GM23338 (cell line): ENCODE measurements at regions not wholly inside any gene's neighbourhood (a gene's known extent, or its start where the extent isn't known, plus 50 kb on each side); places are given as distances from the start of the nearest gene placed in this dataset.

Experiments
- ATAC-seq: fragments of 200-7000 bp; cut with Tn5 transposase; 3 replicates; pipeline ENCODE4 v1.9.1; 2020
- DNase-seq: peaks from one replicate; pipeline ENCODE4 v3.0.0-alpha.2; 2015; ENCODE audit warnings: low spot score
- H2AFZ ChIP-seq: fragments of 200-600 bp; sonication (generic); 2 replicates; pipeline ENCODE4 v1.8.0; 2016; ENCODE audit warnings: antibody characterized with exemption, mild to moderate bottlenecking, moderate library complexity
- H3F3A ChIP-seq: fragments of 200-600 bp; sonication (generic); replicated peaks from 2 replicates; pipeline ENCODE4 v1.8.0; 2017; ENCODE audit warnings: antibody characterized with exemption, mixed run types, low read depth
- H3K27ac ChIP-seq: fragments of 200-600 bp; sonication (generic); 2 replicates; pipeline ENCODE4 v1.6.1; 2016; ENCODE audit warnings: low read depth
- H3K27me3 ChIP-seq: fragments of 200-600 bp; sonication (generic); 2 replicates; pipeline ENCODE4 v1.8.0; 2016; ENCODE audit warnings: mild to moderate bottlenecking, mixed run types, moderate library complexity; ENCODE audit not compliant: insufficient read depth
- H3K36me3 ChIP-seq: fragments of 200-600 bp; sonication (generic); 2 replicates; pipeline ENCODE4 v1.8.0; 2016; ENCODE audit warnings: mild to moderate bottlenecking; ENCODE audit not compliant: insufficient read depth
- H3K4me1 ChIP-seq: fragments of 200-600 bp; sonication (generic); 2 replicates; pipeline ENCODE4 v1.8.0; 2016; ENCODE audit warnings: mild to moderate bottlenecking, moderate library complexity; ENCODE audit not compliant: insufficient read depth
- H3K4me2 ChIP-seq: fragments of 200-600 bp; sonication (generic); 2 replicates; pipeline ENCODE4 v1.7.1; 2017; ENCODE audit warnings: mixed run types
- H3K4me3 ChIP-seq: fragments of 200-600 bp; sonication (generic); 2 replicates; pipeline ENCODE4 v1.6.1; 2016; ENCODE audit warnings: mixed run types
- H3K79me2 ChIP-seq: fragments of 200-600 bp; sonication (generic); replicated peaks from 2 replicates; pipeline ENCODE4 v1.8.0; 2017; ENCODE audit warnings: mild to moderate bottlenecking; ENCODE audit not compliant: insufficient read depth
- H3K9me2 ChIP-seq: fragments of 200-600 bp; sonication (generic); 2 replicates; pipeline ENCODE4 v1.8.0; 2017; ENCODE audit not compliant: insufficient read depth
- H4K20me1 ChIP-seq: fragments of 200-600 bp; sonication (generic); replicated peaks from 2 replicates; pipeline ENCODE4 v1.8.0; 2017; ENCODE audit warnings: mild to moderate bottlenecking; ENCODE audit not compliant: insufficient read depth
- H3K27ac Mint-ChIP-seq: 2 replicates; pipeline ENCODE4 v1.8.0; 2020; ENCODE audit warnings: inconsistent platforms, mild to moderate bottlenecking, moderate library complexity, mixed read lengths
- H3K27me3 Mint-ChIP-seq: 3 replicates; pipeline ENCODE4 v1.8.0; 2022; ENCODE audit warnings: low read depth, mild to moderate bottlenecking, moderate library complexity, mixed read lengths, inconsistent platforms; ENCODE audit not compliant: insufficient read depth, poor library complexity
- H3K36me3 Mint-ChIP-seq: 3 replicates; pipeline ENCODE4 v1.8.0; 2021; ENCODE audit warnings: low read depth, mild to moderate bottlenecking, inconsistent platforms, moderate library complexity, mixed read lengths
- H3K4me1 Mint-ChIP-seq: 3 replicates; pipeline ENCODE4 v1.8.0; 2020; ENCODE audit warnings: mild to moderate bottlenecking, inconsistent platforms, mixed read lengths
- H3K4me3 Mint-ChIP-seq: 3 replicates; pipeline ENCODE4 v1.8.0; 2021; ENCODE audit warnings: moderate library complexity, mild to moderate bottlenecking, inconsistent platforms, mixed read lengths
- H3K9me3 Mint-ChIP-seq: 3 replicates; pipeline ENCODE4 v1.8.0; 2020; ENCODE audit warnings: moderate library complexity, mild to moderate bottlenecking, inconsistent platforms, mixed read lengths
- CTCF ChIP-seq, 2 experiments: fragments of 200-600 bp in 1 of 2; sonication (generic) in 1 of 2; conservative IDR thresholded peaks; 2 replicates each; pipeline versions ENCODE4 v1.5.1 to v1.6.1; 2016 to 2017; ENCODE audit warnings: antibody characterized with exemption in 2 of 2, low read depth in 2 of 2, mild to moderate bottlenecking in 2 of 2, moderate library complexity in 1 of 2
- ETS1 ChIP-seq: IDR thresholded peaks from 2 replicates; pipeline ENCODE4 v1.6.1; 2016; ENCODE audit warnings: antibody characterized with exemption
- EZH2 ChIP-seq: fragments of 200-600 bp; sonication (generic); IDR thresholded peaks from one replicate; pipeline ENCODE4 v1.8.0; 2017; ENCODE audit warnings: antibody characterized with exemption, mild to moderate bottlenecking, low read depth; ENCODE audit not compliant: unreplicated experiment
- EZH2phosphoT487 ChIP-seq: fragments of 200-600 bp; sonication (generic); IDR thresholded peaks from one replicate; pipeline ENCODE4 v1.8.1; 2018; ENCODE audit warnings: antibody characterized with exemption; ENCODE audit not compliant: unreplicated experiment
- JUNB ChIP-seq: IDR thresholded peaks from one replicate; pipeline ENCODE4 v1.6.1; 2016; ENCODE audit warnings: antibody characterized with exemption; ENCODE audit not compliant: unreplicated experiment
- NANOG ChIP-seq: IDR thresholded peaks from 2 replicates; pipeline ENCODE4 v1.6.1; 2016; ENCODE audit warnings: antibody characterized with exemption, borderline replicate concordance
- POLR2AphosphoS5 ChIP-seq: IDR thresholded peaks from 2 replicates; pipeline ENCODE4 v1.6.1; 2016; ENCODE audit warnings: antibody characterized with exemption, low read depth
- STAT1 ChIP-seq: IDR thresholded peaks from one replicate; pipeline ENCODE4 v1.6.1; 2016; ENCODE audit warnings: antibody characterized with exemption; ENCODE audit not compliant: unreplicated experiment
- ZNF114 ChIP-seq: fragments of 250-450 bp; sonication (Bioruptor Pico); IDR thresholded peaks from 2 replicates; pipeline ENCODE4 v1.5.0; 2020; ENCODE audit warnings: mild to moderate bottlenecking, moderate library complexity
- ZNF331 ChIP-seq: fragments of 250-450 bp; sonication (Bioruptor Pico); IDR thresholded peaks from 2 replicates; pipeline ENCODE4 v1.5.0; 2020; ENCODE audit warnings: low read depth, mild to moderate bottlenecking, moderate library complexity
- TF ChIP-seq, protein P1 (sequence below): fragments of 250-450 bp; sonication (Bioruptor Pico); IDR thresholded peaks from 2 replicates; pipeline ENCODE4 v1.5.0; 2020; ENCODE audit warnings: mild to moderate bottlenecking, moderate library complexity
- TF ChIP-seq, protein P2 (sequence below): IDR thresholded peaks from one replicate; pipeline ENCODE4 v1.6.1; 2018; ENCODE audit warnings: antibody characterized with exemption; ENCODE audit not compliant: unreplicated experiment

- no peaks in the 10 kb centered on the region for H3K9me2 ChIP-seq
- TF ChIP-seq ZNF331 = no peak
- TF ChIP-seq ETS1 = no peak
- TF ChIP-seq, protein P1, sequence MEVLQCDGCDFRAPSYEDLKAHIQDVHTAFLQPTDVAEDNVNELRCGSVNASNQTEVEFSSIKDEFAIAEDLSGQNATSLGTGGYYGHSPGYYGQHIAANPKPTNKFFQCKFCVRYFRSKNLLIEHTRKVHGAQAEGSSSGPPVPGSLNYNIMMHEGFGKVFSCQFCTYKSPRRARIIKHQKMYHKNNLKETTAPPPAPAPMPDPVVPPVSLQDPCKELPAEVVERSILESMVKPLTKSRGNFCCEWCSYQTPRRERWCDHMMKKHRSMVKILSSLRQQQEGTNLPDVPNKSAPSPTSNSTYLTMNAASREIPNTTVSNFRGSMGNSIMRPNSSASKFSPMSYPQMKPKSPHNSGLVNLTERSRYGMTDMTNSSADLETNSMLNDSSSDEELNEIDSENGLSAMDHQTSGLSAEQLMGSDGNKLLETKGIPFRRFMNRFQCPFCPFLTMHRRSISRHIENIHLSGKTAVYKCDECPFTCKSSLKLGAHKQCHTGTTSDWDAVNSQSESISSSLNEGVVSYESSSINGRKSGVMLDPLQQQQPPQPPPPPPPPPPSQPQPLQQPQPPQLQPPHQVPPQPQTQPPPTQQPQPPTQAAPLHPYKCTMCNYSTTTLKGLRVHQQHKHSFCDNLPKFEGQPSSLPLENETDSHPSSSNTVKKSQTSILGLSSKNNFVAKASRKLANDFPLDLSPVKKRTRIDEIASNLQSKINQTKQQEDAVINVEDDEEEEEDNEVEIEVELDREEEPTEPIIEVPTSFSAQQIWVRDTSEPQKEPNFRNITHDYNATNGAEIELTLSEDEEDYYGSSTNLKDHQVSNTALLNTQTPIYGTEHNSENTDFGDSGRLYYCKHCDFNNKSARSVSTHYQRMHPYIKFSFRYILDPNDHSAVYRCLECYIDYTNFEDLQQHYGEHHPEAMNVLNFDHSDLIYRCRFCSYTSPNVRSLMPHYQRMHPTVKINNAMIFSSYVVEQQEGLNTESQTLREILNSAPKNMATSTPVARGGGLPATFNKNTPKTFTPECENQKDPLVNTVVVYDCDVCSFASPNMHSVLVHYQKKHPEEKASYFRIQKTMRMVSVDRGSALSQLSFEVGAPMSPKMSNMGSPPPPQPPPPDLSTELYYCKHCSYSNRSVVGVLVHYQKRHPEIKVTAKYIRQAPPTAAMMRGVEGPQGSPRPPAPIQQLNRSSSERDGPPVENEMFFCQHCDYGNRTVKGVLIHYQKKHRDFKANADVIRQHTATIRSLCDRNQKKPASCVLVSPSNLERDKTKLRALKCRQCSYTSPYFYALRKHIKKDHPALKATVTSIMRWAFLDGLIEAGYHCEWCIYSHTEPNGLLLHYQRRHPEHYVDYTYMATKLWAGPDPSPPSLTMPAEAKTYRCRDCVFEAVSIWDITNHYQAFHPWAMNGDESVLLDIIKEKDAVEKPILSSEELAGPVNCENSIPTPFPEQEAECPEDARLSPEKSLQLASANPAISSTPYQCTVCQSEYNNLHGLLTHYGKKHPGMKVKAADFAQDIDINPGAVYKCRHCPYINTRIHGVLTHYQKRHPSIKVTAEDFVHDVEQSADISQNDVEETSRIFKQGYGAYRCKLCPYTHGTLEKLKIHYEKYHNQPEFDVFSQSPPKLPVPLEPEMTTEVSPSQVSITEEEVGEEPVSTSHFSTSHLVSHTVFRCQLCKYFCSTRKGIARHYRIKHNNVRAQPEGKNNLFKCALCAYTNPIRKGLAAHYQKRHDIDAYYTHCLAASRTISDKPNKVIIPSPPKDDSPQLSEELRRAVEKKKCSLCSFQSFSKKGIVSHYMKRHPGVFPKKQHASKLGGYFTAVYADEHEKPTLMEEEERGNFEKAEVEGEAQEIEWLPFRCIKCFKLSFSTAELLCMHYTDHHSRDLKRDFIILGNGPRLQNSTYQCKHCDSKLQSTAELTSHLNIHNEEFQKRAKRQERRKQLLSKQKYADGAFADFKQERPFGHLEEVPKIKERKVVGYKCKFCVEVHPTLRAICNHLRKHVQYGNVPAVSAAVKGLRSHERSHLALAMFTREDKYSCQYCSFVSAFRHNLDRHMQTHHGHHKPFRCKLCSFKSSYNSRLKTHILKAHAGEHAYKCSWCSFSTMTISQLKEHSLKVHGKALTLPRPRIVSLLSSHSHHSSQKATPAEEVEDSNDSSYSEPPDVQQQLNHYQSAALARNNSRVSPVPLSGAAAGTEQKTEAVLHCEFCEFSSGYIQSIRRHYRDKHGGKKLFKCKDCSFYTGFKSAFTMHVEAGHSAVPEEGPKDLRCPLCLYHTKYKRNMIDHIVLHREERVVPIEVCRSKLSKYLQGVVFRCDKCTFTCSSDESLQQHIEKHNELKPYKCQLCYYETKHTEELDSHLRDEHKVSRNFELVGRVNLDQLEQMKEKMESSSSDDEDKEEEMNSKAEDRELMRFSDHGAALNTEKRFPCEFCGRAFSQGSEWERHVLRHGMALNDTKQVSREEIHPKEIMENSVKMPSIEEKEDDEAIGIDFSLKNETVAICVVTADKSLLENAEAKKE (CRISPR knock-in tag) = no peak
- TF ChIP-seq POLR2AphosphoS5 = no peak
- TF ChIP-seq ZNF114 (CRISPR knock-in tag) = no peak
- no peak for TF ChIP-seq EZH2
- TF ChIP-seq CTCF (conservative IDR thresholded peaks at IDR 0.05; ENCODE audit: low read depth in 2 of 2) = no peak
- TF ChIP-seq, protein P2, sequence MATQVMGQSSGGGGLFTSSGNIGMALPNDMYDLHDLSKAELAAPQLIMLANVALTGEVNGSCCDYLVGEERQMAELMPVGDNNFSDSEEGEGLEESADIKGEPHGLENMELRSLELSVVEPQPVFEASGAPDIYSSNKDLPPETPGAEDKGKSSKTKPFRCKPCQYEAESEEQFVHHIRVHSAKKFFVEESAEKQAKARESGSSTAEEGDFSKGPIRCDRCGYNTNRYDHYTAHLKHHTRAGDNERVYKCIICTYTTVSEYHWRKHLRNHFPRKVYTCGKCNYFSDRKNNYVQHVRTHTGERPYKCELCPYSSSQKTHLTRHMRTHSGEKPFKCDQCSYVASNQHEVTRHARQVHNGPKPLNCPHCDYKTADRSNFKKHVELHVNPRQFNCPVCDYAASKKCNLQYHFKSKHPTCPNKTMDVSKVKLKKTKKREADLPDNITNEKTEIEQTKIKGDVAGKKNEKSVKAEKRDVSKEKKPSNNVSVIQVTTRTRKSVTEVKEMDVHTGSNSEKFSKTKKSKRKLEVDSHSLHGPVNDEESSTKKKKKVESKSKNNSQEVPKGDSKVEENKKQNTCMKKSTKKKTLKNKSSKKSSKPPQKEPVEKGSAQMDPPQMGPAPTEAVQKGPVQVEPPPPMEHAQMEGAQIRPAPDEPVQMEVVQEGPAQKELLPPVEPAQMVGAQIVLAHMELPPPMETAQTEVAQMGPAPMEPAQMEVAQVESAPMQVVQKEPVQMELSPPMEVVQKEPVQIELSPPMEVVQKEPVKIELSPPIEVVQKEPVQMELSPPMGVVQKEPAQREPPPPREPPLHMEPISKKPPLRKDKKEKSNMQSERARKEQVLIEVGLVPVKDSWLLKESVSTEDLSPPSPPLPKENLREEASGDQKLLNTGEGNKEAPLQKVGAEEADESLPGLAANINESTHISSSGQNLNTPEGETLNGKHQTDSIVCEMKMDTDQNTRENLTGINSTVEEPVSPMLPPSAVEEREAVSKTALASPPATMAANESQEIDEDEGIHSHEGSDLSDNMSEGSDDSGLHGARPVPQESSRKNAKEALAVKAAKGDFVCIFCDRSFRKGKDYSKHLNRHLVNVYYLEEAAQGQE = no peak
- TF ChIP-seq EZH2phosphoT487 = no peak
- TF ChIP-seq NANOG = no peak
- no peak for TF ChIP-seq JUNB
- no peak for TF ChIP-seq STAT1
- no peak overlapping the region for H3K4me2 ChIP-seq
- H3K9me3 Mint-ChIP-seq = peaks cover 4% of the 10 kb centered on the region
- H3K27me3 ChIP-seq = no peaks in the 10 kb centered on the region
- no peaks in the 10 kb centered on the region for H3K27me3 Mint-ChIP-seq
- peaks cover 1% of the 10 kb centered on the region; the same call in 1 of the 3 replicates for H3K36me3 Mint-ChIP-seq
- no peaks in the 10 kb centered on the region for H3F3A ChIP-seq
- ATAC-seq (no peak), DNase-seq (no peak)
- no peak overlapping the region for H3K4me3 Mint-ChIP-seq
- no peak overlapping the region for H3K27ac Mint-ChIP-seq
- no peaks in the 10 kb centered on the region for H3K79me2 ChIP-seq
- H4K20me1 ChIP-seq = no peaks in the 10 kb centered on the region
- no peak overlapping the region for H3K4me3 ChIP-seq
- no peaks in the 10 kb centered on the region for H3K4me1 ChIP-seq
- no peaks in the 10 kb centered on the region for H3K4me1 Mint-ChIP-seq
- no peak overlapping the region for H3K27ac ChIP-seq
- H2AFZ ChIP-seq = no peak overlapping the region
- H3K36me3 ChIP-seq = no peaks in the 10 kb centered on the region
These were observed 56.3 kb upstream of the GPBP1 start for GRCh38 chr5:57117596-57117995.
